Astrocyte (in vitro differentiated cells and primary cell): ENCODE measurements at regions not wholly inside any gene's neighbourhood (a gene's known extent, or its start where the extent isn't known, plus 50 kb on each side); places are given as distances from the start of the nearest gene placed in this dataset.

Experiments
- CTCF ChIP-seq: IDR thresholded peaks from 2 replicates; pipeline ENCODE4 v1.5.1; 2011; ENCODE audit warnings: low read depth, mild to moderate bottlenecking, inconsistent platforms, low read length, moderate library complexity; ENCODE audit not compliant: insufficient read depth
- EZH2 ChIP-seq: IDR thresholded peaks from 2 replicates; pipeline ENCODE4 v1.6.1; 2012; ENCODE audit warnings: mild to moderate bottlenecking, low read length, inconsistent platforms; ENCODE audit not compliant: insufficient read depth

- TF ChIP-seq CTCF (no peak), EZH2 (no peak)
These were observed 463.9 kb upstream of the TBX3 start for GRCh38 chr12:115147916-115148315.
